Endothelial cell of hepatic sinusoid (primary cell): ENCODE measurements at regions not wholly inside any gene's neighbourhood (a gene's known extent, or its start where the extent isn't known, plus 50 kb on each side); places are given as distances from the start of the nearest gene placed in this dataset.
"Not testable (repeated sequence)": the region's sequence is repeated elsewhere in the genome, so short reads cannot be mapped to it uniquely, and the experiment has no call there.

Experiments
- in situ Hi-C: cut with HindIII; loops from 2 replicates; pipeline ENCODE4 v1.10.0; 2017; ENCODE audit warnings: low sequenced_read_pairs

GRCh38 chr5:82517544-82518075 lies 239.5 kb upstream of the RPS23 start:
- in situ Hi-C loops, result no loop called here

GRCh38 chr5:82513738-82514137 lies 235.6 kb upstream of the RPS23 start:
- in situ Hi-C loops, result no loop called here

GRCh38 chr5:82512025-82512424 lies 233.9 kb upstream of the RPS23 start:
- in situ Hi-C loops, result no loop called here

- in situ Hi-C loops, result no loop called here
Measured at GRCh38 chr5:82511134-82511533, 233.0 kb upstream of the RPS23 start.

GRCh38 chr5:82509762-82510161 lies 231.6 kb upstream of the RPS23 start:
- in situ Hi-C loops, result no loop called here

GRCh38 chr5:82506390-82506789 lies 228.2 kb upstream of the RPS23 start:
- in situ Hi-C loops, result not testable (repeated sequence)

GRCh38 chr5:82499725-82500244 lies 221.6 kb upstream of the RPS23 start:
- in situ Hi-C loops, result no loop called here

GRCh38 chr5:82497242-82497641 lies 219.1 kb upstream of the RPS23 start:
- in situ Hi-C loops, result no loop called here

GRCh38 chr5:82494942-82495341 lies 216.8 kb upstream of the RPS23 start:
- in situ Hi-C loops, result no loop called here

- in situ Hi-C loops, result no loop called here
Measured at GRCh38 chr5:82493221-82493620, 215.1 kb upstream of the RPS23 start.

- in situ Hi-C loops, result no loop called here
Measured at GRCh38 chr5:82491397-82491796, 213.2 kb upstream of the RPS23 start.

GRCh38 chr5:82489683-82490082 lies 211.5 kb upstream of the RPS23 start:
- in situ Hi-C loops, result no loop called here

GRCh38 chr5:82487131-82487530 lies 209.0 kb upstream of the RPS23 start:
- in situ Hi-C loops, result no loop called here

- in situ Hi-C loops, result no loop called here
Measured at GRCh38 chr5:82480331-82480730, 202.2 kb upstream of the RPS23 start.

- in situ Hi-C loops, result no loop called here
Measured at GRCh38 chr5:82476155-82476554, 198.0 kb upstream of the RPS23 start.

GRCh38 chr5:82473262-82473661 lies 195.1 kb upstream of the RPS23 start:
- in situ Hi-C loops, result loop anchor here (5.0 kb wide), 1 partner anchor 79 kb away; no protein-coding TSS in a partner anchor

- in situ Hi-C loops, result loop anchor here (5.0 kb wide), 1 partner anchor 82 kb away; no protein-coding TSS in a partner anchor
Measured at GRCh38 chr5:82470185-82470994, 192.2 kb upstream of the RPS23 start.

- in situ Hi-C loops, result no loop called here
Measured at GRCh38 chr5:82466986-82467561, 188.9 kb upstream of the RPS23 start.

- in situ Hi-C loops, result no loop called here
Measured at GRCh38 chr5:82465235-82465634, 187.1 kb upstream of the RPS23 start.

- in situ Hi-C loops, result no loop called here
Measured at GRCh38 chr5:82459626-82460025, 181.5 kb upstream of the RPS23 start.

- in situ Hi-C loops, result not testable (repeated sequence)
Measured at GRCh38 chr5:82455317-82455716, 177.2 kb upstream of the RPS23 start.

GRCh38 chr5:82448374-82448773 lies 170.2 kb upstream of the RPS23 start:
- in situ Hi-C loops, result no loop called here
